ENCODE measurements at regions not wholly inside any gene's neighbourhood (a gene's known extent, or its start where the extent isn't known, plus 50 kb on each side); places are given as distances from the start of the nearest gene placed in this dataset.

GRCh38 chr22:22038178-22038880 is 55.7 kb upstream of the TOP3B start:
- no peak for DNase-seq (ENCODE audit: low spot score)

- no peak for DNase-seq (ENCODE audit: low spot score)
Measured at GRCh38 chr22:22037740-22038139, 55.2 kb upstream of the TOP3B start.

- no peak for DNase-seq (ENCODE audit: low spot score)
Measured at GRCh38 chr22:22037229-22037628, 54.6 kb upstream of the TOP3B start.

- no peak for DNase-seq (ENCODE audit: low spot score)
Measured at GRCh38 chr22:22036588-22036987, 54.0 kb upstream of the TOP3B start.

- DNase-seq (ENCODE audit: low spot score) = no peak
Measured at GRCh38 chr22:22035771-22036314, 53.3 kb upstream of the TOP3B start.

- no peak for DNase-seq (ENCODE audit: low spot score)
Measured at GRCh38 chr22:22035203-22035602, 52.6 kb upstream of the TOP3B start.

GRCh38 chr22:22034469-22035132 is 52.0 kb upstream of the TOP3B start:
- no peak for DNase-seq (ENCODE audit: low spot score)

GRCh38 chr22:22033803-22034468 is 51.3 kb upstream of the TOP3B start:
- DNase-seq (ENCODE audit: low spot score) = no peak

GRCh38 chr22:22032906-22033802 is 50.6 kb upstream of the TOP3B start:
- DNase-seq (ENCODE audit: low spot score) = no peak

GRCh38 chr22:22032099-22032905 is 49.7 kb upstream of the TOP3B start:
- DNase-seq (ENCODE audit: low spot score) = no peak
